ENCODE measurements at regions not wholly inside any gene's neighbourhood (a gene's known extent, or its start where the extent isn't known, plus 50 kb on each side); places are given as distances from the start of the nearest gene placed in this dataset.

DNA sequence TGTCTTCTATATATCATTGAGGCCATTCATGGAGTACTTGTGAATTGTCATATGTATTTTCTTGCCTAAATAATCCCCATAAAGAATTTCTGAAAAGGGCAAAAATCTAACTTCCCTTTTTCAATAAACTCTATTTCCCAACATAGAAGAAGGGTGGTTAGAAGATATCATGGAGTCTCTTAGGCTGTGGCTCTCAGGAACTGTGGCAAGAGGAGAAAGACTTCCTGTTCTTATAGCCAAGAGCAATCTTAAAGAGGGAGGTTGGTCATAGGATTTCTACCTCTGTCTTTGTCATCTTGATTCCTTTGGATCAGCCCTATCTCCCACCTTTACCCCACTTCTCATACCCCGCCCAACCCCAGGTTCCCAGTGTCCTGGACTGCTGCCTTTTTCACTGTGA, 175.8 kb downstream of the TYW3 start:
- no peaks in the 10 kb centered on the region for H3K27me3 ChIP-seq (ENCODE audit: insufficient read depth, poor library complexity, severe bottlenecking)
- TF ChIP-seq SPI1 (IDR thresholded peaks at IDR 0.05; ENCODE audit: borderline replicate concordance, low read depth) = peak; percentile 85
- TF ChIP-seq, protein P1, sequence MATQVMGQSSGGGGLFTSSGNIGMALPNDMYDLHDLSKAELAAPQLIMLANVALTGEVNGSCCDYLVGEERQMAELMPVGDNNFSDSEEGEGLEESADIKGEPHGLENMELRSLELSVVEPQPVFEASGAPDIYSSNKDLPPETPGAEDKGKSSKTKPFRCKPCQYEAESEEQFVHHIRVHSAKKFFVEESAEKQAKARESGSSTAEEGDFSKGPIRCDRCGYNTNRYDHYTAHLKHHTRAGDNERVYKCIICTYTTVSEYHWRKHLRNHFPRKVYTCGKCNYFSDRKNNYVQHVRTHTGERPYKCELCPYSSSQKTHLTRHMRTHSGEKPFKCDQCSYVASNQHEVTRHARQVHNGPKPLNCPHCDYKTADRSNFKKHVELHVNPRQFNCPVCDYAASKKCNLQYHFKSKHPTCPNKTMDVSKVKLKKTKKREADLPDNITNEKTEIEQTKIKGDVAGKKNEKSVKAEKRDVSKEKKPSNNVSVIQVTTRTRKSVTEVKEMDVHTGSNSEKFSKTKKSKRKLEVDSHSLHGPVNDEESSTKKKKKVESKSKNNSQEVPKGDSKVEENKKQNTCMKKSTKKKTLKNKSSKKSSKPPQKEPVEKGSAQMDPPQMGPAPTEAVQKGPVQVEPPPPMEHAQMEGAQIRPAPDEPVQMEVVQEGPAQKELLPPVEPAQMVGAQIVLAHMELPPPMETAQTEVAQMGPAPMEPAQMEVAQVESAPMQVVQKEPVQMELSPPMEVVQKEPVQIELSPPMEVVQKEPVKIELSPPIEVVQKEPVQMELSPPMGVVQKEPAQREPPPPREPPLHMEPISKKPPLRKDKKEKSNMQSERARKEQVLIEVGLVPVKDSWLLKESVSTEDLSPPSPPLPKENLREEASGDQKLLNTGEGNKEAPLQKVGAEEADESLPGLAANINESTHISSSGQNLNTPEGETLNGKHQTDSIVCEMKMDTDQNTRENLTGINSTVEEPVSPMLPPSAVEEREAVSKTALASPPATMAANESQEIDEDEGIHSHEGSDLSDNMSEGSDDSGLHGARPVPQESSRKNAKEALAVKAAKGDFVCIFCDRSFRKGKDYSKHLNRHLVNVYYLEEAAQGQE (IDR thresholded peaks at IDR 0.05; ENCODE audit: insufficient replicate concordance, low read depth) = no peak
- DNase-seq (ENCODE audit: low read depth in 1 of 2, low spot score in 1 of 2) = peak in 1 of 2 experiments; percentile 72
- H3K4me3 ChIP-seq (replicated peaks; ENCODE audit: insufficient read depth, low read length) = no peak overlapping the region
- H3K27ac ChIP-seq (replicated peaks) = no peak overlapping the region

- no peak overlapping the region for H3K27ac ChIP-seq (replicated peaks)
- TF ChIP-seq SPI1 (IDR thresholded peaks at IDR 0.05; ENCODE audit: borderline replicate concordance, low read depth) (no peak), POLR2AphosphoS5 (IDR thresholded peaks at IDR 0.05; ENCODE audit: low read depth) (no peak)
- TF ChIP-seq, protein P2, sequence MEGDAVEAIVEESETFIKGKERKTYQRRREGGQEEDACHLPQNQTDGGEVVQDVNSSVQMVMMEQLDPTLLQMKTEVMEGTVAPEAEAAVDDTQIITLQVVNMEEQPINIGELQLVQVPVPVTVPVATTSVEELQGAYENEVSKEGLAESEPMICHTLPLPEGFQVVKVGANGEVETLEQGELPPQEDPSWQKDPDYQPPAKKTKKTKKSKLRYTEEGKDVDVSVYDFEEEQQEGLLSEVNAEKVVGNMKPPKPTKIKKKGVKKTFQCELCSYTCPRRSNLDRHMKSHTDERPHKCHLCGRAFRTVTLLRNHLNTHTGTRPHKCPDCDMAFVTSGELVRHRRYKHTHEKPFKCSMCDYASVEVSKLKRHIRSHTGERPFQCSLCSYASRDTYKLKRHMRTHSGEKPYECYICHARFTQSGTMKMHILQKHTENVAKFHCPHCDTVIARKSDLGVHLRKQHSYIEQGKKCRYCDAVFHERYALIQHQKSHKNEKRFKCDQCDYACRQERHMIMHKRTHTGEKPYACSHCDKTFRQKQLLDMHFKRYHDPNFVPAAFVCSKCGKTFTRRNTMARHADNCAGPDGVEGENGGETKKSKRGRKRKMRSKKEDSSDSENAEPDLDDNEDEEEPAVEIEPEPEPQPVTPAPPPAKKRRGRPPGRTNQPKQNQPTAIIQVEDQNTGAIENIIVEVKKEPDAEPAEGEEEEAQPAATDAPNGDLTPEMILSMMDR (IDR thresholded peaks at IDR 0.05; ENCODE audit: insufficient read depth, low read length) = no peak
- no peak for DNase-seq (ENCODE audit: low read depth in 1 of 2, low spot score in 1 of 2)
- H3K27me3 ChIP-seq (ENCODE audit: insufficient read depth, poor library complexity, severe bottlenecking) = no peaks in the 10 kb centered on the region
- H3K4me3 ChIP-seq (replicated peaks; ENCODE audit: insufficient read depth, low read length) = no peak overlapping the region
Observed at GRCh38 chr1:74913978-74914377, 181.0 kb downstream of the TYW3 start.

GRCh38 chr1:74933500-74933899, 200.5 kb downstream of the TYW3 start:
- DNase-seq (ENCODE audit: low read depth in 1 of 2, low spot score in 1 of 2) = no peak
- Histone ChIP-seq H3K4me3 (replicated peaks; ENCODE audit: insufficient read depth, low read length) (no peak overlapping the region), H3K27me3 (ENCODE audit: insufficient read depth, poor library complexity, severe bottlenecking) (no peaks in the 10 kb centered on the region), H3K27ac (replicated peaks) (no peak overlapping the region)
- TF ChIP-seq SPI1 (IDR thresholded peaks at IDR 0.05; ENCODE audit: borderline replicate concordance, low read depth) = no peak
- TF ChIP-seq, protein P1 (IDR thresholded peaks at IDR 0.05; ENCODE audit: insufficient replicate concordance, low read depth) = no peak
- TF ChIP-seq POLR2AphosphoS5 (IDR thresholded peaks at IDR 0.05; ENCODE audit: low read depth) = no peak
- no peak for TF ChIP-seq GABPA (IDR thresholded peaks at IDR 0.05; ENCODE audit: low read depth)
- TF ChIP-seq, protein P2 (IDR thresholded peaks at IDR 0.05; ENCODE audit: insufficient read depth, low read length) = no peak

- TF ChIP-seq SPI1 (IDR thresholded peaks at IDR 0.05; ENCODE audit: borderline replicate concordance, low read depth) (no peak), GABPA (IDR thresholded peaks at IDR 0.05; ENCODE audit: low read depth) (no peak), POLR2AphosphoS5 (IDR thresholded peaks at IDR 0.05; ENCODE audit: low read depth) (no peak)
- TF ChIP-seq, protein P1 (IDR thresholded peaks at IDR 0.05; ENCODE audit: insufficient replicate concordance, low read depth) = no peak
- TF ChIP-seq, protein P2 (IDR thresholded peaks at IDR 0.05; ENCODE audit: insufficient read depth, low read length) = no peak
- H3K27me3 ChIP-seq (ENCODE audit: insufficient read depth, poor library complexity, severe bottlenecking) = no peaks in the 10 kb centered on the region
- no peak overlapping the region for H3K4me3 ChIP-seq (replicated peaks; ENCODE audit: insufficient read depth, low read length)
- DNase-seq (ENCODE audit: low read depth in 1 of 2, low spot score in 1 of 2) = no peak
- H3K27ac ChIP-seq (replicated peaks) = no peak overlapping the region
Observed at GRCh38 chr1:74935446-74935845, 198.7 kb upstream of the LHX8 start.

Measured in HL-60 (cell line).